ENCODE measurements at regions not wholly inside any gene's neighbourhood (a gene's known extent, or its start where the extent isn't known, plus 50 kb on each side); places are given as distances from the start of the nearest gene placed in this dataset.

DNA sequence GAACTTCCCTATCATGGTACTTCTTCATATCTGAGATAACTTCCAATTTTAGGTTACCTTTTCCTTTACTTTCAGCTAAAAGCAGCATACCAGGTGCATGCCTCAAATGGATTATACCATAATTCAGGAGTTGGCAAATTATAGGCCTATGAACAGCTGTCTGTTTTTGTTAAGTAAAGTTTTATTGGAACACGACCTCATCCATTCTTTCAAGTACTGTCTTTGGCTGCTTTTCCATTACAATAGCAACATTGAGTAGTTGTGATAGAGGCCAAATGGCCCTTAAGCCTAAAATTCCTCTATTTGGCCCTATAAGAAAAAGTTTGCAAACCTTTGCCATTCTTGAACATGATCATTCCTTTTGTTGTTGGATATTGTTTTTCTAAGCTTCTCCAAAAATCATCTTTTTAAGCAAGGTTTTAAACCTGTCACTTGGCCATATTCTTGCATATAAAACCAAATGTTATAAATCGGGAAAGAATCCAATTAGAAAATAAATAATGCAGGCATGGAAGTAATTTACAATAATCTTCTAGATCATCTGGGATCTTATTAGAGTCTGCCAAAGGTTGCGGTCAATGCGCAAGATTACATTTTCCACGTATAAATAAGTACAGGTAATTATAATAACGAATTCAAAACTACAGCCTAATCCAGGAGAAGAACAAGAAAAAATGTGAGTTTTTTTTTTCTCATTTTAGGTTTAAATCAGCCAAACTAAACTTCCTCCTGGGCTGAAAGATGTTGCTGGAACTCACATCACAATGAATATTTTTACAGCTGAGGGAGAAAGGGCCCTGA lies 226.5 kb upstream of the ANKRD55 start:
- peak; percentile 59 for DNase-seq (ENCODE audit: low read depth)

DNA sequence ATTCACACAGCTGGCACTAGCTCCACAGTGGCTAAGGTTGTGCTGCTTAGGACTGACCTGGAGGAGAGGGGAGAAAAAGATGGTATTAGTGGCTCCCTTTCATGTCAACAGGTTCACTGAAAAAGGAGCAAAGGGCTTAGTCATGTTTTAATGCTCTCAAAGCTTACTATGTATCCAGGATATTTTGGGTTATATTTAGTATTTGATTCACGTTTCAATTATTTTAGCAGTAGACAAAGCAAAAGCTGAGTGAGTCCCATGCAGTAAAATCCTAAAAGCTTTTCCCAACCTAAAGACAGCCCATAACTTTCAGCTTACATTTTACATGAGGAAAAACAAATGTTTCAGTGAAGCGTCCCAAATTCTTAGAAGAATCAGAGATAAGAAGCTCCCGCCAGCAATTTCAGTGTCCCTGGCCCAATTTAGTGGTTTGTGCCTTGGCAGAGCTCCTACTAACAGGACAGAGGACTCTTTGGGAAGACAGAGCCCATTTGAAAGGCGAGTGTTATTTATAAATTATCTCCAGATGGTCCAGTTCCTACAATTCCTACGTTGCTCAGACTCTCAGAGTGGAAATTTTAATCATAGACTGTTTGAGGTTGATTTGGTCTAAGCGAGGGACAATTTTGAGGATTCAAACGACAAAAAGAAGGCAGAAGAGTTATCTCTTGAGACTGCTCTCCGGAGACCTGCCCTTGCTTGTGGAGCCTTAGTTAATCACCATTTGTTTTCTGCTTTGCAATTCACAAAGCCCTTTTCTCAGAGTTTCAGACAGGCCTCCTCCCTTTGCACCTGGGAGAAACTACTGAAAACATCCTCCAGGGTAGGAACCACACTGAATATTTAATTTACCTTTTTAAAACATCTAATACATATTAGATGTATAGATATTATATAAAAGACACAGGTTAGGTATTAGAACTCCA lies 225.0 kb upstream of the ANKRD55 start:
- DNase-seq (ENCODE audit: low read depth), result peak; percentile 83

DNA sequence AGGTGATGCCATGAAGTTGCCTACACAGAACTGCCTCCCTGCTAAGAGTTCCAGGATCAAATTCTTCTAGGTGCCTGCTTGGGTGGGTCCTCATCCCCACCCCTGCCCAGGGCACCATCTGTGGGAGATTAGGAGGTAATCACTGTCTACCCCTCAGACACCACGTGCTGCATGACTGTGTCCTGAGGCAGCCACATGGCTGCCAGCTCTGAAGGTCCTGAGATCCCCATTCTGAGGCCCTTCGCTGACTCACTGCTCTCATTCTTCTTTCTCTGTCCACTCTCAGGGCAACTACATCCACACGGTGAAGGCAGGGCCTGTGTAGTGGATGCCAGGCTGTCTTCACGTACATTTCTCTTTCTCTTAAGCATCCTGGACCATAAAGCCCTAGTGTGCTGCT lies 222.9 kb upstream of the ANKRD55 start:
- no peak for DNase-seq (ENCODE audit: low read depth)

DNA sequence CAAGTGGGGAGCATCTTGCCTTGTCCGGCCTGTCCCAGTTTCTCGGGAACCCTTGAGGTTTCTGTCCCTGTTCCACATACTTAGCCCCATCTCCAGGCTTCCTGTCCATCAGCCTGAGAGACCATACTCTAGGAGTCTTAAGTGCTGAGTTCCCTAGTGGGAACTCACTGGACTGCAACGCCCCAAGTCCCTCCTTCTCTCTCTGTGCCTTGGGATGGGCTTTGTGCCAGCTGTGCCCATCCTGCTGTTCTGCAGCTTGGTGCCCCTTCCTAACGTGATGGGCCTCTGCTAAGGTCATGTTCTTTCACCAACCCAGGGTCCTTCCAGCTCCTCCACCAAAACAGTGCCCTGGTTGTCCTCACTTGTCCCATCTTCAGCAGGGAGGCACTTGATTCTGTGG lies 222.3 kb upstream of the ANKRD55 start:
- no peak for DNase-seq (ENCODE audit: low read depth)

DNA sequence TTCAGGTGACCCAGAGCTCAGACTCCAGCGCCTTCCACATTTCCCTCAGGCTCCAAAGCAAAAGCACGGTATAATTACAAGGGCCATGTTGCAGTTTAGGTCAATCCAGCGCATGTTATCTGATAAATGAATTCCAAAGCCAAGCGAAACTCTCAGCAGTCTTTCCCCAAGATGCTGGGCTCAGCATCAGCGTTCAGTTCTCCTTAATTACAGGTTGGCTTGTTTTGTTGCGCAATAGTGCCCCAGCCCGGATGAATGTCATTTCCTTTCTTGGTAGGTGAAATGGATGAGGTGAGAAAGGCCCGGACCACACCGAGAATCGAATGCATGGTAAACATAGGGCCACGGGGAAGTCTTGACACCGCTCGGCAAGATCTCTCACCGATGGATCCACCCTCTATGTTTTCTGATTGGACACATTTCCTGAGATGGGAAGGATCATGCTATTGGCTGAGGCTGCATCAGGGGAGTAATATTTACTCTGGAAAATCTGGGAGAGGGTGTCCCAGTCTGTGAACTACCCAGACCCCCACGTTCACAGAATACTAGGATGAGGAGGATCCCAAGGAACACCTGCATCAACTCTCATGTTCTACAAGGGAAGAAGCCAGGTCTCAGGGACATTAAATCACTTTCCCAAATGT lies 221.2 kb upstream of the ANKRD55 start:
- DNase-seq (ENCODE audit: low read depth), result no peak

DNA sequence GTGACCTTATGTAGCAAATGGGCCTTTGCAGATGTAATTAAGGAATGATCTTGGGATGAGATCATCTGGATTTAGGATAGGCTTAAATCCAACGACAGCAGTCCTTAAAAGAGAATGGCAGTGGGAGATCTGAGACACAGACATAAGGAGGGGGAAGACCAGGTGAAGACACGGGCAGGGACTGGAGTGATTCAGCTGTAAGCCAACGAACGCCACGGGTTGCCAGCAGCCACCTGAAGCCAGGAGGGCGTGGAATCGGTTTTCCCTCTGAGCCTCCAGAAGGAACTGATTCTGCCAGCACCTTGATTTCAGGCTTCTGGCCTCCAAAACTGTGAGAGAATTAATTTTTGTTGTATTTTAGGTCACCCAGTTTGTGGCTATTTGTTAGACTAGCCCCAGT lies 218.6 kb upstream of the ANKRD55 start:
- DNase-seq (ENCODE audit: low read depth), result no peak

DNA sequence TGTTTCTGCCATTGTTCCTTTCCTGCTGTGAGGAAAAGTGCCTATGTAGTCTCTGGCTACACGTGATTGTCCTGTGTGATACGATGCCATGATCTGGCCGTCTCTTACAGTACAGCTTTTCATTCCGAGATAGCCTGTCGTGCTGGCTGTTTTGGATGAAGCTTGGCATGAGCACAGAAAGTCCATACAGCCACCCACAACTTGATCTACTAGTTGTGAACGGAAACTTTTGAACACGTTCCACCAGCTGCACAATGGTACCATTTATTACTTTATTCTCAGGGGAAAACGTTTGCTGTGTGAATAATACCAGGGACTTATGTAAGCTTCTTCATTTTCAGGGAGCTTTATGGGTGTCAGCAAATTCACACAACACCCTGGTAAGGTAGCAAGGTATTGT lies 217.6 kb upstream of the ANKRD55 start:
- DNase-seq (ENCODE audit: low read depth), result no peak

DNA sequence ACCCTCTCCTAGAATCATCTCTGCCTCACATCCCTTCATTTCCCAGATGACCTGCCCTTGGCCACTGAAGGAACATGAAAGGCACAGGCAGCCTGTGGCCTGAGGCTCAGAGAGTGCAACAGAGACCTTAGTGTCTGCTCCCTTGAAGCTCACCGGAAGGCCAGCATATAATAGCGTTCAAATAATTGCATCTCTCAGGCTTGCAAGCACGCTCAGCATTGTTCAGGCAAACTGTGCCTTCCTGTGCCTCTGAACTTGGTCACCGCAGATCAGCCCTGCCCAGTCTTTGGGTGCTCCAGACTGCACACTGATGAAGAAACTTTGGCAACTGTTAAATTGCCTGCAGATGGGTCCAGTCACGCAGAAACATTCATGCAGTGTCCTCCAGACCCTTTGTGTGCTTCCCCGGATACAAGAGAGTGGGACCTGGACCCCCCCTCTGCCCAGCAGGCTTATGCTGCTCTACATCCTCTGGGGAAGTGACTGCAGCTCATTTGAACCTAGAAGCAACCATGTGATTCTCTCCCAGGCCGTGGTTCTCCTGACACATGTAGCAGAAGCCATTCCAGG lies 216.0 kb upstream of the ANKRD55 start:
- no peak for DNase-seq (ENCODE audit: low read depth)

DNA sequence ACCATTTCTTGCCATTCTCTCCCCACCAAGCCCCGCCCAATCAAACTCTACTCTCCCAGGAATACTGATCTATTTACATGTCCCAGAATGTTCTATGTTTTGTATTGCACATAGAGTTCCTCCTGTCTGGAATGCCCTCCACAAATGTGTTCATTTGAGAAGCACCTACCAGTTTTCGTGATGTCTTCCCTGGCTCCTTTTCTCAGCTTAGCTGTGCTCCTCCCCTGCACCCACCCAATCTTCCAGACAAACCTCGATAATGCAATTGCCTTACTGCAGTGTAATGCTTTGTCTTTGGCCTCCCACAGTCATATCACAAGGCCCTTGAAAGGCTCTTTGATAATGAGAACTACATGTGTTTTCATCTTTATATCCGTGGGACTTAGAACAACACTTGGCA lies 214.5 kb upstream of the ANKRD55 start:
- no peak for DNase-seq (ENCODE audit: low read depth)

DNA sequence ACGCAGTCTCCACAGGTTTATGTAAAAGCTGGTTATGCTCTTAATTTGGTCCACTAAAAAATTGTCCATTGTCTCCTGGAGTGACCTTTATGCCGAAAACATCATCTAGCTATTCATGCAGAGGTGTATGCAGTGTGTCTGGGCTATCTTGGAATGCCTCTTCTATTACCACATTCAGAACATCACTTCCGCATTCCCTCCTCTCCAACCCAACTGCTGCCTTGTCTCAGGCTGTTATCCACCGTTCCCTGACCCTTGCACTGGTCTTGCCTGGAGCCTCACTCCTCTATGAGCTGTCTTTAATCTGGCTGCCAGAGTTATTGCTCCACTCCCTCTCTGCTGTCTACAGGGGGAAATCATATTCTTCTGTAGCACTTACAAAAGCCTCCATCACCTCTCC lies 214.1 kb upstream of the ANKRD55 start:
- no peak for DNase-seq (ENCODE audit: low read depth)

DNA sequence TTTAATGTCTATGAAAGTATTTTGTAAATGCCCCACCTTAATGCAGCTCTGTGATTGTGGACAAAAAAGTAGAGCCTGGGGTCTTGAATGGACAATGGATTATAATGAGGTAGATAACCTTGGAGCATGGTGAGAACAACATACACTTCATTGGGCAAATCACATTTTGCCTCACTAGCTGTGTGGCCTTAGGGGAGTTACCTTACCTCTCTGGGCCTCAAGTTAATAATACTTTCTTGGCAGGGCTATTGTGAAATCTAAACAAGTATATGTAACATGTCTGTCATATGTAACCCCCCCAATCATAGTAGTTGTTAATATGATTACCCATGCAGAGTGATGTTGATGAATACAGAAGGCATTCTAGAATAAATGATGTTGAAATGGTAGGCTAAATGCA lies 213.6 kb upstream of the ANKRD55 start:
- no peak for DNase-seq (ENCODE audit: low read depth)

DNA sequence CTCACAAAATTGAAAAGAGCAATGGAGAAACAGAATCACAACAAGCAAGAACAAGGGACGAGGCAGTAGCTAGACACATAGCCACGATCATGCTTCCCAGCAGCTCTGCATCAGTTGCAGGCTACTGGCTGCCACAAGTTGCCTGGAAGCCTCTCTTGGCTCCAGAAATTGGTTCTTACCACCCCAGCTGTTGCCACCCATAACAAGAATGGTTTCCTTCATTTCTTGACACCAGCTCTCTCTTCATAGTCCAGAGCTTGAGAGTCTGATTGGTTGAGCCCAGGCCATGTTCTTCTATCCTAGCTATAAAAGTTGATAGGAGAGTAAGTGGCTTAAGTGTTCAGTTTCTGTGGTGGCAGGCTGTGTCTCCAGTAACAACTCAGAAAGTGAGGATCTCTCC lies 210.7 kb upstream of the ANKRD55 start:
- DNase-seq (ENCODE audit: low read depth), result no peak

DNA sequence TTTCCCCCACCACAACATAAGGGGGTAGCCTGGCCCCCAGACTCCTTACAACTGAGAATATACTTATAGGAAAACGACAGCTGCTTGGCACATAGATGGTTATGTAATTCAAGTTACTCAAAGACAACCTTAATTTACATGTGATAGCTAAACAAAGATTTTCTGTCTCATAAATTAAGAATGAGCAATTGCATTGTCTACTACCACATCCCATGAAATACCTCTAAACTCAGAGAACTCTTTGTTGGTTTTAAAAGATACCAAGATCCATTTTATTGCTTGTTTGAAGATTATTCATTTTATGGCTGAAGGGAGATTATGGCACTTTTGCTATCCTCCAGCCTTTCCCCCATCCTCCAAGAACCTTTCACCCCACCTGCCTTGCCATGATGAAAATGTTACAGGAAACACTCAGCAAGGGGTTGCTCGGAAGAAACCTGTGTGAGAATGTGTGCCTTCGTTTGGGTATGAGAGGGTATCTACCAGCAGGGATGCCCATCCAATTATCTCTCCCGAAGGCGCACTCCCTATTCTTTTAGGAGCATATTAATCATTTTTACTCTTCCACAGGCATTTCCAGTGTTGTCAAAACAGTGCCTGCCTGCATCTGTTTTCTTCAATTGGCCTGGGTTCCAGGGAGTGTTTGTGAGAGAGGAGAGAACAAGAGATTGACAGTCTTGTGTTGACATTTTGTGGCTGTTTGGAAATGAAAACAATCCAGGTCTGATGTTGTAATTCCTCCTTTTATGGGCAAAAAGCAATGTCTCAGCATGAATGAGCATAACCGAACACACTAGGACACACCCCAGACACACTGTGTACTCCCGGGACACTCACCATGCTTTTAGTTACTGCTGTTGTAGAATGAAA lies 208.0 kb upstream of the ANKRD55 start:
- no peak for DNase-seq (ENCODE audit: low read depth)

DNA sequence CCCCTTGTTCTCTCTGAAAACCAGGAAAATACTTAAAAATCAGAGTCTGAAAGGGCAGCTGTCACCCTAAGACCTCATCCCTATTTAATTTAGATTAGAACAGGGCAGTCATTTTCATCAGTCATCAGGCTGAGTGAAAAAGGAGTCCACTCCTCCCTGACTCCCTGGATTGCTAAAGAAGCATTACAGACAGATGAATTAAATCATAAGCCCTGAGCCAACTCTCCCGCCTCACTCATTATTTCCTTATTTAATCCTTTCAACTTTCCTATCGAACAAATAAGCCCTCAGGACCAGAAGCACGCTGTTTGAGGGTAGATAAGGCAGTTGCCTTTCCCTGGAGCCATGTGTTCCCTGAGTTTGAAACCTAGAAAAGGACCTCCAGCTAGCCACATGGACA lies 201.9 kb upstream of the ANKRD55 start:
- no peak for DNase-seq (ENCODE audit: low read depth)

DNA sequence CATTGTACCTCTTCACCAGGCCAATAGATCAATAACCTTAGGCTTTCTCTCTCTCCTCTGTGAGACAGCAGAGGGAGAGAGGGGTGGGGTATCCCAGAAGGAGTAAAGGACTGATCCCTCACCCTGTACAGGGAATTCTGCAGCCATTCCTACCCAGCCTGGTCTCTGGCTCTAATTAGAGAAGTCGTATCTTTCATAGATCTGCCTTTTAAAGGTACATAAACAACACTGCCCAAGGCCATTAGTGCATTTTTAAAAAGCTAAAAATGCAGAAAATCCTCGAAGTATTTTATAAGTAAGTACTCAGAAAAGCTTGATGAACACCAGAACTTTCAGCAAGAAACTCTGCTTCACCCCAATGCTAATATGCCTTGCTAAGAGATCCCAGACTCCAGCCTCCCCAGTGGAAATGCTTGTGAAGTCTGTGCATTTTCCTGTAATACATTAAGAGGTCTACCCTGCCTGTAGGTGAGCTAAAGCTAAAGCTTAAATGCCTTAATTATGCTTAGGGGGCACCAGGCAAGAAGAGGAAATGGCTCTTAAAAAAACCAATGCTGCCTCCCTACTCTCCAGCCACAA lies 200.0 kb upstream of the ANKRD55 start:
- no peak for DNase-seq (ENCODE audit: low read depth)

DNA sequence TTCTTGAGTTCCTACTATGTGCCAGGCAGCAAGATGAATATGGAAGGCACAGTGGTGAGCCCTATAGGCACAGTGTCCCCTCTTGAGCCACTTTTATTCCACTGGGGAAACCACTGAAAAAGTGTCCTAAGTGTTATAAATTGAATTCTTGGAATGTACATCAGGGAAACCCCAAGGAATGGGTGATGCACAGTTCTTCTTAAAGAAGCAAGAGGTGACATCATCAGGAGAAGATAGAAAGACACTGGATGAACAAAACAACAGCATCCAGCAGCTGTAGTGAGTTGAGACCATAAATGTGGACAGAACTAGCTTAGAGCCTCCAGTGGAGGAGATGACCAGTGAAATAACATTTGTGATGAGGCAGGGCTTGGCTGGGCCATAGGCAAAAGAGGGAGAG lies 199.2 kb upstream of the ANKRD55 start:
- no peak for DNase-seq (ENCODE audit: low read depth)

DNA sequence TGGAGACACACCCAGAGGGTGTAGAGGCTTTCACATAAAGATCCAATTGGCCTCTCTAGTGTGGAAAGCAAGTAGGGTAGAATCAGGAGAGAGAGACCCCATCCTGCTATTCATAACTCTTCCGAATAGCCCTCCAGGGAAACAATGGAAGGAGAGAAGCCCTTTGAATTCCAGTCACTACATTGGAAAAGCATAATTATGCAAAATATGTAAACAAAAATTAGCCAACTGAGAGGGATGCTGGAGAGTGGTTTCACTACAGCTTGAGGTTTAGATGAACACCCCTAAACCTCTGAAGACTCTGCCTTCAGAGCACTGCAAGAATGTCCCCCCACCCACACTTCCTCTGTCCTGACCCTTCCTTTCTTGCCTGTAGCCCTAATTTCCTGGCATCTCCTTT lies 197.3 kb upstream of the ANKRD55 start:
- DNase-seq (ENCODE audit: low read depth), result no peak

DNA sequence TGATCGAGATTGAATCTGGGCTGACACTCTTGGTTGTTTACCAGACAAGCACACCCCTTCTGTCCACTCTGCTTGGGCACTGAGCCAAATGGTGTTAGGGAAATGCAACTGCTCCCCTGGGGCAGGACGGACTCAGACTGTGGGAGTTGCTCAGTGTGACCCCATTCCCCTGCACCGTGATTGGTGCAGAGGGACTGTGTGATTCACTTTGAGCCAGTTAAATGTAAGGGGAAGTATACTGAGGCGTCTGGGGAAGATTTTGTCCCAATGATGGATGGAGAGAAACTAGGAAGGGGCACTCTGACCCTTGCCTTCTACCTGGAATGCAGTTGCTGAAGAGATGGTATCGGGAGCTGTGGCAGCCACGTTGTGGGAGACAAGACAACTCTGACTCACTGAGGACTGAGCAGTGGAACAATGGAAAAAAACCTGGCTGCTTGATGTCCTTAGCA lies 196.0 kb upstream of the ANKRD55 start:
- DNase-seq (ENCODE audit: low read depth), result no peak

DNA sequence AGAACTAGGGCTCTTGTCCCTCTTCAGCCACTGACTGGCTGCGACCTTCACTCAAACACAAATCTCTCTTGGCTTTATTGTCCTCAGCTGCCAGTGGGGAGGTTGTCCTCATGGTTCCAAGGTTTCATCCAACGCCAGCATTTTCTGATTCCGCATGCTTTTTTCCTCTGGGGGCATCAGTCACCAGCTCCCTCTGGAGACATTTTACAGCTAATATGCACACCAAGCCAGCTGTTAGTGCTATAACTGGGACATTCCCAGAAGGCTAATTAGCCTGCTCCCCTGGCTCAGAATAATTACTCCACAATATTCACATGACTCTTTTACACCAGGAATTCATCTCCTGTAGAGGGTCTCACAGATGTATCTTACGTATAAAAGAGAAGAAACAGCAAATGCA lies 193.6 kb upstream of the ANKRD55 start:
- no peak for DNase-seq (ENCODE audit: low read depth)

DNA sequence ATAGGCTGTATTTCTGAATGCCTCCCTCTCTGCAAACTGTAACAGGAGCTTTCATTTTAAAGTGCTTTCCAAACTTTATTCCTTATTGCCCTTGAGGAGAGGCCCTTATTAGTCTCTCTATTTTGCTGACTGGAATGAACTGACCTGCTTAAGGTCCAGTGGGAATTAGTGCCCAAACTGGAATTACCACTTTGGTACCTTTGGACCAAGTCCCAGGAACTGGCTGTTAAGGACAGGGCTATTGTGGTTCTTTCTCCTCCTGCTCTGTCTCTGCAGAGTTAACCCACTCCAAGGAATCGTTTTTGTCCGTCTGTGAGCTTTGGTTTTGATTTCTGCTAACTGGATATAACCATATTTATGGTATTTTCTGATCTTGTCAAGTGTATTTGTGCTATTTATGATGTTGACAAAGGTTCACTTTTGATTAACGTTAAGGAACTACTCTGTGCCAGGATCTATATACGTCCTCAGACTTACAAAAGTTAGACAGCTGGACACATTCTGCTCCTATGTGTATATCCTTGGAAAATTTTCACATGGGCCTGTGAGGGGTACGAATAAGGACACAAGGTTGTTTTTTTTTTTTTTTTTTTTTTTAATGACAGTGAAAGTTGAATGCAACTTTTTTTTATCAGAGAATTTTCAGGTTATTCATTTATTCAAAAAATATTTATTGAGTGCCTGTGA lies 189.1 kb upstream of the ANKRD55 start:
- no peak for DNase-seq (ENCODE audit: low read depth)
